Endothelial cell of umbilical vein (primary cell): ENCODE measurements at regions not wholly inside any gene's neighbourhood (a gene's known extent, or its start where the extent isn't known, plus 50 kb on each side); places are given as distances from the start of the nearest gene placed in this dataset.

Experiments
- BruUV-seq: library from RNA; stranded (reverse); fragments of 400-500 nt; replicated peaks from 2 replicates; lab custom pipeline; 2021; lab: Mats Ljungman, UMichigan
- CTCF ChIA-PET: fragments of 300-600, 350-600 bp; sonication (Branson Sonifier 250); formaldehyde crosslinking; loops from one replicate; lab custom pipeline; 2021; ENCODE audit warnings: antibody characterized with exemption, inconsistent platforms; lab: Charles Lee
- POLR2A ChIA-PET: fragments of 300-600, 350-600 bp; sonication (Branson Sonifier 250); formaldehyde crosslinking; loops from one replicate; lab custom pipeline; 2021; ENCODE audit warnings: antibody characterized with exemption, inconsistent platforms; lab: Charles Lee
- DNase-seq: peaks from one replicate; pipeline ENCODE4 v3.0.0-alpha.2; 2011; ENCODE audit warnings: low read depth, low spot score
- FAIRE-seq: peaks from 2 replicates; lab custom pipeline; 2011; peaks lifted over from hg19 to GRCh38; lab: Jason Lieb, UNC
- H2AFZ ChIP-seq: 2 replicates; pipeline ENCODE4 v1.6.0; 2012; ENCODE audit warnings: low read depth, low read length, control low read depth, inconsistent platforms
- H3K27ac ChIP-seq: 2 replicates; pipeline ENCODE4 v1.5.1; 2011; ENCODE audit warnings: low read depth, mild to moderate bottlenecking, control low read depth, low read length, moderate library complexity; ENCODE audit not compliant: insufficient read depth
- H3K27me3 ChIP-seq, 2 experiments: 2 replicates each; pipeline versions ENCODE4 v1.6.0 to v1.6.1; 2011; ENCODE audit warnings: low read length in 2 of 2, mixed read lengths in 1 of 2; ENCODE audit not compliant: control insufficient read depth in 2 of 2, insufficient read depth in 2 of 2
- H3K36me3 ChIP-seq, 2 experiments: 2 replicates in 1 of 2; 3 replicates in 1 of 2; pipeline ENCODE4 v1.5.1; 2011; ENCODE audit warnings: low read length in 2 of 2, mild to moderate bottlenecking in 1 of 2, moderate library complexity in 1 of 2; ENCODE audit not compliant: control insufficient read depth in 2 of 2, insufficient read depth in 2 of 2; ENCODE audit errors: extremely low read depth in 1 of 2
- H3K4me1 ChIP-seq: 3 replicates; pipeline ENCODE4 v1.5.1; 2011; ENCODE audit warnings: mild to moderate bottlenecking, low read length; ENCODE audit not compliant: control insufficient read depth, insufficient read depth; ENCODE audit errors: extremely low read depth
- H3K4me2 ChIP-seq: 2 replicates; pipeline ENCODE4 v1.6.1; 2011; ENCODE audit warnings: low read length, control low read depth, mixed read lengths; ENCODE audit not compliant: insufficient read depth
- H3K4me3 ChIP-seq, 3 experiments: fragments of 200-600 bp in 1 of 3; sonication (generic), shearing (Covaris generic) in 1 of 3; replicated peaks in 1 of 3; 2 replicates each; pipeline ENCODE4 v1.5.1; 2011 to 2016; ENCODE audit warnings: control low read depth in 3 of 3, low read length in 3 of 3, mild to moderate bottlenecking in 2 of 3, inconsistent platforms in 1 of 3, low read depth in 1 of 3, moderate library complexity in 1 of 3; ENCODE audit not compliant: insufficient read depth in 1 of 3
- H3K79me2 ChIP-seq: 2 replicates; pipeline ENCODE4 v1.6.0; 2012; ENCODE audit warnings: low read length, inconsistent platforms; ENCODE audit not compliant: control insufficient read depth, insufficient read depth
- H3K9ac ChIP-seq: replicated peaks from 2 replicates; pipeline ENCODE3; 2011; ENCODE audit warnings: low read length, control low read depth; ENCODE audit not compliant: insufficient read depth; ENCODE audit errors: extremely low read depth
- H3K9me1 ChIP-seq: replicated peaks from 3 replicates; pipeline ENCODE4 v1.6.0; 2011; ENCODE audit warnings: mild to moderate bottlenecking, low read length; ENCODE audit not compliant: control insufficient read depth, insufficient read depth; ENCODE audit errors: extremely low read depth
- H3K9me3 ChIP-seq: replicated peaks from 2 replicates; pipeline ENCODE4 v1.5.1; 2012; ENCODE audit warnings: low read length, inconsistent platforms; ENCODE audit not compliant: control insufficient read depth, insufficient read depth
- H4K20me1 ChIP-seq: replicated peaks from 2 replicates; pipeline ENCODE3; 2011; ENCODE audit warnings: mild to moderate bottlenecking, low read length; ENCODE audit not compliant: control insufficient read depth, insufficient read depth; ENCODE audit errors: extremely low read depth
- EZH2 ChIP-seq: IDR thresholded peaks from 2 replicates; pipeline ENCODE4 v1.6.1; 2012; ENCODE audit warnings: borderline replicate concordance, low read depth, mild to moderate bottlenecking, moderate library complexity, low read length, inconsistent platforms; ENCODE audit not compliant: severe bottlenecking
- FOS ChIP-seq: IDR thresholded peaks from 2 replicates; pipeline ENCODE4 v1.6.1; 2011; ENCODE audit warnings: mild to moderate bottlenecking, low read length, moderate library complexity, borderline replicate concordance; ENCODE audit not compliant: insufficient read depth
- GATA2 ChIP-seq: IDR thresholded peaks from 2 replicates; pipeline ENCODE4 v1.7.0; 2011; ENCODE audit warnings: low read depth, mild to moderate bottlenecking, moderate library complexity, mixed read lengths, low read length; ENCODE audit not compliant: insufficient read length, insufficient read depth
- JUN ChIP-seq: IDR thresholded peaks from 2 replicates; pipeline ENCODE4 v1.6.1; 2011; ENCODE audit warnings: borderline replicate concordance, low read depth; ENCODE audit not compliant: insufficient read length, insufficient read depth
- MYC ChIP-seq: IDR thresholded peaks from one replicate; pipeline ENCODE4 v1.6.1; 2011; ENCODE audit warnings: mild to moderate bottlenecking, low read depth, low read length
- POLR2A ChIP-seq: IDR thresholded peaks from 2 replicates; pipeline ENCODE4 v1.6.1; 2012; ENCODE audit warnings: low read depth, mild to moderate bottlenecking, control low read depth, low read length
- POLR2AphosphoS5 ChIP-seq: IDR thresholded peaks from 2 replicates; pipeline ENCODE4 v1.6.1; 2012; ENCODE audit warnings: low read depth, mild to moderate bottlenecking, control low read depth, low read length, moderate library complexity; ENCODE audit not compliant: insufficient read depth
- dilution Hi-C: fragments of 300-500 bp; cut with MboI; formaldehyde crosslinking; loops from one replicate; pipeline ENCODE4 v1.15.0; 2019; ENCODE audit warnings: low sequenced_read_pairs; ENCODE audit not compliant: extremely low pct_ligation_motif_present
- intact Hi-C: fragments of 100-400 bp; cut with micrococcal nuclease; formaldehyde crosslinking; loops from one replicate; pipeline ENCODE4 v1.10.0; 2022
- TF ChIP-seq, protein P1 (sequence below): IDR thresholded peaks from 2 replicates; pipeline ENCODE4 v1.6.1; 2011; ENCODE audit not compliant: insufficient read depth, insufficient read length
- TF ChIP-seq, protein P2 (sequence below), 2 donors: IDR thresholded peaks; 1 replicate in 1 of 2; 2 replicates in 1 of 2; pipeline ENCODE4 v1.5.1; 2011; ENCODE audit warnings: low read length in 2 of 2, mild to moderate bottlenecking in 2 of 2, moderate library complexity in 2 of 2, control low read depth in 1 of 2, inconsistent platforms in 1 of 2, low read depth in 1 of 2; ENCODE audit not compliant: insufficient read depth in 1 of 2; ENCODE audit errors: extremely low read depth in 1 of 2

- no peaks in the 10 kb centered on the region for H4K20me1 ChIP-seq
- H2AFZ ChIP-seq, result no peak overlapping the region
- H3K4me3 ChIP-seq, result no peak overlapping the region
- no peaks in the 10 kb centered on the region for H3K4me1 ChIP-seq
- intact Hi-C loops (no loop called here), dilution Hi-C loops (no loop called here)
- no peaks in the 10 kb centered on the region for H3K79me2 ChIP-seq
- H3K9ac ChIP-seq, result no peak overlapping the region
- H3K4me2 ChIP-seq, result no peak overlapping the region
- ChIA-PET CTCF (no interaction called here), POLR2A (no interaction called here)
- no TSS peak for BruUV-seq
- H3K27me3 ChIP-seq, result no peaks in the 10 kb centered on the region
- H3K9me1 ChIP-seq, result no peaks in the 10 kb centered on the region
- H3K27ac ChIP-seq, result no peak overlapping the region
- no peaks in the 10 kb centered on the region for H3K36me3 ChIP-seq
- no peaks in the 10 kb centered on the region for H3K9me3 ChIP-seq
- no peak for DNase-seq
- TF ChIP-seq GATA2 (no peak), EZH2 (no peak), FOS (no peak), MYC (no peak), POLR2AphosphoS5 (no peak), POLR2A (no peak), JUN (no peak)
- TF ChIP-seq, protein P1, sequence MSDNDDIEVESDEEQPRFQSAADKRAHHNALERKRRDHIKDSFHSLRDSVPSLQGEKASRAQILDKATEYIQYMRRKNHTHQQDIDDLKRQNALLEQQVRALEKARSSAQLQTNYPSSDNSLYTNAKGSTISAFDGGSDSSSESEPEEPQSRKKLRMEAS, result no peak
- TF ChIP-seq, protein P2, sequence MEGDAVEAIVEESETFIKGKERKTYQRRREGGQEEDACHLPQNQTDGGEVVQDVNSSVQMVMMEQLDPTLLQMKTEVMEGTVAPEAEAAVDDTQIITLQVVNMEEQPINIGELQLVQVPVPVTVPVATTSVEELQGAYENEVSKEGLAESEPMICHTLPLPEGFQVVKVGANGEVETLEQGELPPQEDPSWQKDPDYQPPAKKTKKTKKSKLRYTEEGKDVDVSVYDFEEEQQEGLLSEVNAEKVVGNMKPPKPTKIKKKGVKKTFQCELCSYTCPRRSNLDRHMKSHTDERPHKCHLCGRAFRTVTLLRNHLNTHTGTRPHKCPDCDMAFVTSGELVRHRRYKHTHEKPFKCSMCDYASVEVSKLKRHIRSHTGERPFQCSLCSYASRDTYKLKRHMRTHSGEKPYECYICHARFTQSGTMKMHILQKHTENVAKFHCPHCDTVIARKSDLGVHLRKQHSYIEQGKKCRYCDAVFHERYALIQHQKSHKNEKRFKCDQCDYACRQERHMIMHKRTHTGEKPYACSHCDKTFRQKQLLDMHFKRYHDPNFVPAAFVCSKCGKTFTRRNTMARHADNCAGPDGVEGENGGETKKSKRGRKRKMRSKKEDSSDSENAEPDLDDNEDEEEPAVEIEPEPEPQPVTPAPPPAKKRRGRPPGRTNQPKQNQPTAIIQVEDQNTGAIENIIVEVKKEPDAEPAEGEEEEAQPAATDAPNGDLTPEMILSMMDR (IDR thresholded peaks at IDR 0.05; ENCODE audit: extremely low read depth in 1 of 2, insufficient read depth in 1 of 2, low read depth in 1 of 2, low read length in 2 of 2), result no peak
- FAIRE-seq, result no peak
Measured at GRCh38 chr4:110260299-110260698, 61.9 kb upstream of the ELOVL6 start.
